GM12878 (cell line): ENCODE measurements at regions not wholly inside any gene's neighbourhood (a gene's known extent, or its start where the extent isn't known, plus 50 kb on each side); places are given as distances from the start of the nearest gene placed in this dataset.

Experiments
- EP300 ChIP-seq, 2 experiments: fragments of 150-350 bp in 1 of 2; IDR thresholded peaks; 2 replicates each; pipeline ENCODE4 v1.6.1; 2011 to 2012; ENCODE audit warnings: low read depth in 2 of 2, low read length in 2 of 2, borderline replicate concordance in 1 of 2, improper control_type of control experiment in 1 of 2, inconsistent platforms in 1 of 2; ENCODE audit not compliant: control insufficient read depth in 1 of 2
- POLR2A ChIP-seq: IDR thresholded peaks from 2 replicates; pipeline ENCODE4 v1.6.1; 2011; ENCODE audit warnings: low read depth, mild to moderate bottlenecking, low read length
- POLR2AphosphoS5 ChIP-seq: IDR thresholded peaks from 2 replicates; pipeline ENCODE4 v1.6.1; 2011; ENCODE audit warnings: mild to moderate bottlenecking, low read length, inconsistent platforms
- SMAD1 ChIP-seq: fragments of 450-650 bp; IDR thresholded peaks from 2 replicates; pipeline ENCODE4 v1.6.1; 2018; ENCODE audit warnings: mild to moderate bottlenecking, low read depth; ENCODE audit not compliant: partially characterized antibody
- SMC3 ChIP-seq: IDR thresholded peaks from 2 replicates; pipeline ENCODE4 v1.6.1; 2011; ENCODE audit warnings: low read length, improper control_type of control experiment, borderline replicate concordance
- TF ChIP-seq, protein P1 (sequence below): IDR thresholded peaks from 2 replicates; pipeline ENCODE4 v1.6.1; 2011; ENCODE audit warnings: low read depth, low read length, improper control_type of control experiment, borderline replicate concordance
- TF ChIP-seq, protein P2 (sequence below): fragments of 450-650 bp; IDR thresholded peaks from 2 replicates; pipeline ENCODE4 v1.6.1; 2017; ENCODE audit warnings: low read depth, mild to moderate bottlenecking, moderate library complexity
- TF ChIP-seq, protein P3 (sequence below), 3 experiments: IDR thresholded peaks in 2 of 3; conservative IDR thresholded peaks in 1 of 3; 2 replicates each; pipeline ENCODE4 v1.5.1; 2011; ENCODE audit warnings: low read depth in 3 of 3, low read length in 3 of 3, mild to moderate bottlenecking in 3 of 3, control low read depth in 2 of 3, moderate library complexity in 2 of 3, inconsistent platforms in 1 of 3, mixed read lengths in 1 of 3; ENCODE audit not compliant: control insufficient read depth in 2 of 3, insufficient read depth in 1 of 3; ENCODE audit errors: extremely low read depth in 1 of 3

DNA sequence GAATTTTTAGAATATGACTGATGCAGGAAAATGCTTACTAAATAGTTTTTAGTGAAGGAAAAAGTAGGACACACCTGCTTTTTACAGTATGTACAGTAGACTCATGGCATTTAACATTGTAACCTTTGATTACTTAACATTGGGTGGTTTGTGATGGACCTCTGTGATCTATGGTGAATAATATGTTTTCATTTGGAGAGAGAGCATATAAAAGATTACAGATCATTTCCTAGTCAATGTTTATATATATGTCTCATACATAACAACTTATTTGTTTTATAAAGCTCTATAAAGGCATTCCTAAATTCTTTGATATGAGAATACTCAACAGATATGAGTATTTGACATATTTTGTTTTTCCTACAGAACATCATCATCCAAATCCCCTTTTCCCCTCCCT is 129.3 kb upstream of the PDE7B start:
- TF ChIP-seq, protein P1, sequence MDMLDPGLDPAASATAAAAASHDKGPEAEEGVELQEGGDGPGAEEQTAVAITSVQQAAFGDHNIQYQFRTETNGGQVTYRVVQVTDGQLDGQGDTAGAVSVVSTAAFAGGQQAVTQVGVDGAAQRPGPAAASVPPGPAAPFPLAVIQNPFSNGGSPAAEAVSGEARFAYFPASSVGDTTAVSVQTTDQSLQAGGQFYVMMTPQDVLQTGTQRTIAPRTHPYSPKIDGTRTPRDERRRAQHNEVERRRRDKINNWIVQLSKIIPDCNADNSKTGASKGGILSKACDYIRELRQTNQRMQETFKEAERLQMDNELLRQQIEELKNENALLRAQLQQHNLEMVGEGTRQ = no peak
- TF ChIP-seq POLR2AphosphoS5 (no peak), EP300 (IDR thresholded peaks at IDR 0.05; ENCODE audit: borderline replicate concordance in 1 of 2, control insufficient read depth in 1 of 2, low read depth in 2 of 2, low read length in 2 of 2) (no peak), SMAD1 (no peak), SMC3 (no peak), POLR2A (no peak)
- TF ChIP-seq, protein P2, sequence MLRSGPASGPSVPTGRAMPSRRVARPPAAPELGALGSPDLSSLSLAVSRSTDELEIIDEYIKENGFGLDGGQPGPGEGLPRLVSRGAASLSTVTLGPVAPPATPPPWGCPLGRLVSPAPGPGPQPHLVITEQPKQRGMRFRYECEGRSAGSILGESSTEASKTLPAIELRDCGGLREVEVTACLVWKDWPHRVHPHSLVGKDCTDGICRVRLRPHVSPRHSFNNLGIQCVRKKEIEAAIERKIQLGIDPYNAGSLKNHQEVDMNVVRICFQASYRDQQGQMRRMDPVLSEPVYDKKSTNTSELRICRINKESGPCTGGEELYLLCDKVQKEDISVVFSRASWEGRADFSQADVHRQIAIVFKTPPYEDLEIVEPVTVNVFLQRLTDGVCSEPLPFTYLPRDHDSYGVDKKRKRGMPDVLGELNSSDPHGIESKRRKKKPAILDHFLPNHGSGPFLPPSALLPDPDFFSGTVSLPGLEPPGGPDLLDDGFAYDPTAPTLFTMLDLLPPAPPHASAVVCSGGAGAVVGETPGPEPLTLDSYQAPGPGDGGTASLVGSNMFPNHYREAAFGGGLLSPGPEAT = no peak
- TF ChIP-seq, protein P3, sequence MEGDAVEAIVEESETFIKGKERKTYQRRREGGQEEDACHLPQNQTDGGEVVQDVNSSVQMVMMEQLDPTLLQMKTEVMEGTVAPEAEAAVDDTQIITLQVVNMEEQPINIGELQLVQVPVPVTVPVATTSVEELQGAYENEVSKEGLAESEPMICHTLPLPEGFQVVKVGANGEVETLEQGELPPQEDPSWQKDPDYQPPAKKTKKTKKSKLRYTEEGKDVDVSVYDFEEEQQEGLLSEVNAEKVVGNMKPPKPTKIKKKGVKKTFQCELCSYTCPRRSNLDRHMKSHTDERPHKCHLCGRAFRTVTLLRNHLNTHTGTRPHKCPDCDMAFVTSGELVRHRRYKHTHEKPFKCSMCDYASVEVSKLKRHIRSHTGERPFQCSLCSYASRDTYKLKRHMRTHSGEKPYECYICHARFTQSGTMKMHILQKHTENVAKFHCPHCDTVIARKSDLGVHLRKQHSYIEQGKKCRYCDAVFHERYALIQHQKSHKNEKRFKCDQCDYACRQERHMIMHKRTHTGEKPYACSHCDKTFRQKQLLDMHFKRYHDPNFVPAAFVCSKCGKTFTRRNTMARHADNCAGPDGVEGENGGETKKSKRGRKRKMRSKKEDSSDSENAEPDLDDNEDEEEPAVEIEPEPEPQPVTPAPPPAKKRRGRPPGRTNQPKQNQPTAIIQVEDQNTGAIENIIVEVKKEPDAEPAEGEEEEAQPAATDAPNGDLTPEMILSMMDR (IDR thresholded peaks at IDR 0.05 in 2 of 3, conservative IDR thresholded peaks at IDR 0.05 in 1 of 3; ENCODE audit: control insufficient read depth in 2 of 3, extremely low read depth in 1 of 3, insufficient read depth in 1 of 3, low read depth in 3 of 3, low read length in 3 of 3) = no peak
